HG02798 (cell line): ENCODE measurements at regions not wholly inside any gene's neighbourhood (a gene's known extent, or its start where the extent isn't known, plus 50 kb on each side); places are given as distances from the start of the nearest gene placed in this dataset.

Source experiments
- ATAC-seq: cut with Tn5 transposase; IDR thresholded peaks from one replicate; pipeline ENCODE4 v1.9.1; 2021; ENCODE audit warnings: mild to moderate bottlenecking; ENCODE audit not compliant: unreplicated experiment, poor library complexity

GRCh38 chr3:31129241-31129640, 234.8 kb upstream of the GADL1 start:
- no peak for ATAC-seq

GRCh38 chr3:31132132-31132769, 237.8 kb upstream of the GADL1 start:
- peak; percentile 69 for ATAC-seq

- ATAC-seq = no peak
These were observed 239.1 kb upstream of the GADL1 start for GRCh38 chr3:31133541-31133940.

GRCh38 chr3:31135546-31135945, 241.1 kb upstream of the GADL1 start:
- no peak for ATAC-seq

- ATAC-seq = no peak
These were observed 243.4 kb upstream of the GADL1 start for GRCh38 chr3:31137718-31138465.

GRCh38 chr3:31140470-31140869, 246.0 kb upstream of the GADL1 start:
- no peak for ATAC-seq

GRCh38 chr3:31142139-31142538, 247.7 kb upstream of the GADL1 start:
- no peak for ATAC-seq

- no peak for ATAC-seq
These were observed 248.1 kb upstream of the GADL1 start for GRCh38 chr3:31142543-31142942.

- no peak for ATAC-seq
These were observed 250.6 kb upstream of the GADL1 start for GRCh38 chr3:31145062-31145461.

GRCh38 chr3:31147550-31147949, 253.1 kb upstream of the GADL1 start:
- ATAC-seq = no peak

GRCh38 chr3:31157047-31157694, 262.7 kb upstream of the GADL1 start:
- ATAC-seq = no peak

GRCh38 chr3:31157893-31158620, 263.6 kb upstream of the GADL1 start:
- no peak for ATAC-seq

GRCh38 chr3:31159331-31160039, 265.0 kb upstream of the GADL1 start:
- ATAC-seq = no peak

- no peak for ATAC-seq
These were observed 267.4 kb upstream of the GADL1 start for GRCh38 chr3:31161889-31162288.

- no peak for ATAC-seq
These were observed 269.9 kb upstream of the GADL1 start for GRCh38 chr3:31164381-31164780.

- no peak for ATAC-seq
These were observed 271.0 kb upstream of the GADL1 start for GRCh38 chr3:31165399-31165860.

GRCh38 chr3:31166249-31166885, 271.9 kb upstream of the GADL1 start:
- no peak for ATAC-seq

- no peak for ATAC-seq
These were observed 273.2 kb upstream of the GADL1 start for GRCh38 chr3:31167666-31168065.

GRCh38 chr3:31170932-31171670, 276.6 kb upstream of the GADL1 start:
- ATAC-seq = no peak
